HEK293 (cell line): ENCODE measurements at regions not wholly inside any gene's neighbourhood (a gene's known extent, or its start where the extent isn't known, plus 50 kb on each side); places are given as distances from the start of the nearest gene placed in this dataset.

ENCODE experiments used
- CTCF ChIA-PET: fragments of 350-600 bp; formaldehyde crosslinking; extraction: SDS; loops from one replicate; lab custom pipeline; 2021; ENCODE audit warnings: antibody characterized with exemption; lab: Yijun Ruan, JAX
- POLR2A ChIA-PET: fragments of 300-600 bp; formaldehyde crosslinking; extraction: SDS; loops from one replicate; lab custom pipeline; 2020; ENCODE audit warnings: antibody characterized with exemption, inconsistent platforms; lab: Yijun Ruan, JAX
- H3K27ac ChIP-seq: fragments of 200-500 bp; sonication (Bioruptor generic); 2 replicates; pipeline ENCODE4 v1.5.1; 2014; ENCODE audit warnings: low read depth, low read length, control low read depth, inconsistent platforms; ENCODE audit errors: extremely low read depth
- H3K36me3 ChIP-seq, 2 experiments: fragments of 200-500 bp in 1 of 2; sonication (Bioruptor generic) in 1 of 2; 1 replicate in 1 of 2; 2 replicates in 1 of 2; pipeline ENCODE4 v1.5.1; 2014 to 2017; ENCODE audit warnings: inconsistent platforms in 2 of 2, low read length in 2 of 2; ENCODE audit not compliant: control insufficient read depth in 2 of 2, insufficient read depth in 1 of 2
- H3K4me1 ChIP-seq: fragments of 200-500 bp; sonication (Bioruptor generic); 2 replicates; pipeline ENCODE4 v1.5.1; 2014; ENCODE audit warnings: mild to moderate bottlenecking, low read length, inconsistent platforms; ENCODE audit not compliant: control insufficient read depth, insufficient read depth
- H3K4me3 ChIP-seq: 2 replicates; pipeline ENCODE4 v1.5.1; 2011; ENCODE audit warnings: low read depth, mild to moderate bottlenecking, control low read depth, low read length, moderate library complexity
- H3K9me3 ChIP-seq: fragments of 200-500 bp; sonication (Bioruptor generic); 2 replicates; pipeline ENCODE4 v1.5.1; 2014; ENCODE audit warnings: low read depth, low read length, inconsistent platforms; ENCODE audit not compliant: control insufficient read depth, insufficient read depth
- ATF2 ChIP-seq: fragments of 450-650 bp; formaldehyde crosslinking; IDR thresholded peaks from 2 replicates; pipeline ENCODE4 v1.5.1; 2016; ENCODE audit warnings: missing biosample characterization, missing genetic modification characterization, low read depth
- BCL11A ChIP-seq: fragments of 450-650 bp; formaldehyde crosslinking; IDR thresholded peaks from 2 replicates; pipeline ENCODE4 v1.5.1; 2016; ENCODE audit warnings: low read depth, missing biosample characterization, missing genetic modification characterization
- BCL11B ChIP-seq: fragments of 450-650 bp; formaldehyde crosslinking; IDR thresholded peaks from 2 replicates; pipeline ENCODE4 v1.5.1; 2016; ENCODE audit warnings: low read depth, missing biosample characterization, missing genetic modification characterization
- FEZF1 ChIP-seq: fragments of 450-650 bp; formaldehyde crosslinking; IDR thresholded peaks from 2 replicates; pipeline ENCODE4 v1.5.1; 2016; ENCODE audit warnings: missing biosample characterization, missing genetic modification characterization
- KLF1 ChIP-seq: fragments of 450-650 bp; formaldehyde crosslinking; IDR thresholded peaks from 2 replicates; pipeline ENCODE4 v1.5.1; 2016; ENCODE audit warnings: missing biosample characterization, missing genetic modification characterization
- YY2 ChIP-seq: fragments of 450-650 bp; formaldehyde crosslinking; IDR thresholded peaks from 2 replicates; pipeline ENCODE4 v1.5.1; 2016; ENCODE audit warnings: missing biosample characterization, missing genetic modification characterization
- ZBTB21 ChIP-seq: fragments of 450-650 bp; formaldehyde crosslinking; IDR thresholded peaks from 2 replicates; pipeline ENCODE4 v1.5.1; 2017; ENCODE audit warnings: missing biosample characterization, missing genetic modification characterization
- ZNF112 ChIP-seq: fragments of 450-650 bp; formaldehyde crosslinking; IDR thresholded peaks from 2 replicates; pipeline ENCODE4 v1.5.0; 2017; ENCODE audit warnings: missing biosample characterization, missing genetic modification characterization
- ZNF121 ChIP-seq: fragments of 450-650 bp; formaldehyde crosslinking; IDR thresholded peaks from 2 replicates; pipeline ENCODE4 v1.5.1; 2016; ENCODE audit warnings: missing biosample characterization, missing genetic modification characterization
- ZNF132 ChIP-seq: fragments of 450-650 bp; formaldehyde crosslinking; IDR thresholded peaks from 2 replicates; pipeline ENCODE4 v1.5.1; 2017; ENCODE audit warnings: missing biosample characterization, missing genetic modification characterization, borderline replicate concordance
- ZNF184 ChIP-seq: fragments of 450-650 bp; IDR thresholded peaks from 2 replicates; pipeline ENCODE4 v1.5.1; 2018; ENCODE audit warnings: missing biosample characterization, mild to moderate bottlenecking, missing genetic modification characterization
- ZNF248 ChIP-seq: fragments of 450-650 bp; formaldehyde crosslinking; IDR thresholded peaks from 2 replicates; pipeline ENCODE4 v1.5.1; 2017; ENCODE audit warnings: missing biosample characterization, missing genetic modification characterization
- ZNF341 ChIP-seq: fragments of 450-650 bp; formaldehyde crosslinking; IDR thresholded peaks from 2 replicates; pipeline ENCODE4; 2016; ENCODE audit warnings: low read depth, missing biosample characterization, missing genetic modification characterization
- ZNF354C ChIP-seq: fragments of 450-650 bp; formaldehyde crosslinking; IDR thresholded peaks from 2 replicates; pipeline ENCODE4 v1.5.1; 2016; ENCODE audit warnings: missing biosample characterization, missing genetic modification characterization, low read depth, borderline replicate concordance
- ZNF433 ChIP-seq: fragments of 450-650 bp; formaldehyde crosslinking; IDR thresholded peaks from 2 replicates; pipeline ENCODE4 v1.5.1; 2016; ENCODE audit warnings: missing biosample characterization, missing genetic modification characterization, low read depth
- ZNF530 ChIP-seq: fragments of 450-650 bp; formaldehyde crosslinking; IDR thresholded peaks from 2 replicates; pipeline ENCODE4 v1.5.1; 2016; ENCODE audit warnings: low read depth, missing biosample characterization, missing genetic modification characterization
- ZNF544 ChIP-seq: fragments of 450-650 bp; formaldehyde crosslinking; IDR thresholded peaks from 2 replicates; pipeline ENCODE4 v1.5.0; 2017; ENCODE audit warnings: missing biosample characterization, missing genetic modification characterization
- ZNF558 ChIP-seq: fragments of 450-650 bp; formaldehyde crosslinking; IDR thresholded peaks from 2 replicates; pipeline ENCODE4 v1.5.1; 2016; ENCODE audit warnings: missing biosample characterization, missing genetic modification characterization
- ZNF560 ChIP-seq: fragments of 450-650 bp; formaldehyde crosslinking; IDR thresholded peaks from 2 replicates; pipeline ENCODE4 v1.5.1; 2017; ENCODE audit warnings: missing biosample characterization, missing genetic modification characterization, borderline replicate concordance
- ZNF585B ChIP-seq: fragments of 450-650 bp; formaldehyde crosslinking; IDR thresholded peaks from 2 replicates; pipeline ENCODE4 v1.5.1; 2016; ENCODE audit warnings: missing biosample characterization, missing genetic modification characterization
- ZNF660 ChIP-seq: fragments of 450-650 bp; IDR thresholded peaks from 2 replicates; pipeline ENCODE4 v1.5.1; 2018; ENCODE audit warnings: missing biosample characterization, mild to moderate bottlenecking, missing genetic modification characterization
- ZNF701 ChIP-seq: fragments of 450-650 bp; formaldehyde crosslinking; IDR thresholded peaks from 2 replicates; pipeline ENCODE4 v1.5.1; 2016; ENCODE audit warnings: missing biosample characterization, missing genetic modification characterization
- ZNF768 ChIP-seq: fragments of 450-650 bp; formaldehyde crosslinking; IDR thresholded peaks from 2 replicates; pipeline ENCODE4 v1.5.1; 2018; ENCODE audit warnings: missing biosample characterization, mild to moderate bottlenecking, missing genetic modification characterization
- ZNF830 ChIP-seq: fragments of 450-650 bp; IDR thresholded peaks from 2 replicates; pipeline ENCODE4 v1.5.0; 2018; ENCODE audit warnings: missing biosample characterization, missing genetic modification characterization, low read depth, mild to moderate bottlenecking, moderate library complexity
- ZXDB ChIP-seq: fragments of 450-650 bp; formaldehyde crosslinking; IDR thresholded peaks from 2 replicates; pipeline ENCODE4 v1.5.1; 2016; ENCODE audit warnings: missing biosample characterization, missing genetic modification characterization
- TF ChIP-seq, protein P1 (sequence below): IDR thresholded peaks from 2 replicates; pipeline ENCODE4 v1.6.1; 2011; ENCODE audit warnings: mild to moderate bottlenecking, low read depth, low read length, borderline replicate concordance
- TF ChIP-seq, protein P2 (sequence below): fragments of 450-650 bp; formaldehyde crosslinking; conservative IDR thresholded peaks from 2 replicates; pipeline ENCODE4 v1.5.1; 2016; ENCODE audit warnings: low read depth, missing biosample characterization, missing genetic modification characterization
- TF ChIP-seq, protein P3 (sequence below): fragments of 450-650 bp; formaldehyde crosslinking; IDR thresholded peaks from 2 replicates; pipeline ENCODE4 v1.5.1; 2016; ENCODE audit warnings: missing biosample characterization, missing genetic modification characterization, low read depth

- Histone ChIP-seq H3K4me1 (no peaks in the 10 kb centered on the region), H3K27ac (no peak overlapping the region), H3K4me3 (no peak overlapping the region)
- ChIA-PET CTCF (no interaction called here), POLR2A (no interaction called here)
- no peak for TF ChIP-seq ZNF132 (tag by site-specific recombination)
- TF ChIP-seq, protein P1, sequence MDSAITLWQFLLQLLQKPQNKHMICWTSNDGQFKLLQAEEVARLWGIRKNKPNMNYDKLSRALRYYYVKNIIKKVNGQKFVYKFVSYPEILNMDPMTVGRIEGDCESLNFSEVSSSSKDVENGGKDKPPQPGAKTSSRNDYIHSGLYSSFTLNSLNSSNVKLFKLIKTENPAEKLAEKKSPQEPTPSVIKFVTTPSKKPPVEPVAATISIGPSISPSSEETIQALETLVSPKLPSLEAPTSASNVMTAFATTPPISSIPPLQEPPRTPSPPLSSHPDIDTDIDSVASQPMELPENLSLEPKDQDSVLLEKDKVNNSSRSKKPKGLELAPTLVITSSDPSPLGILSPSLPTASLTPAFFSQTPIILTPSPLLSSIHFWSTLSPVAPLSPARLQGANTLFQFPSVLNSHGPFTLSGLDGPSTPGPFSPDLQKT: no peak
- TF ChIP-seq ZBTB21: no peak
- no peak for TF ChIP-seq ZNF341
- no peak for TF ChIP-seq ZNF558 (tag by site-specific recombination)
- no peak for TF ChIP-seq ZNF112 (tag by site-specific recombination)
- TF ChIP-seq ZNF585B (tag by site-specific recombination): no peak
- no peak for TF ChIP-seq ZNF184
- TF ChIP-seq ZNF830 (tag by site-specific recombination): no peak
- TF ChIP-seq ZXDB (tag by site-specific recombination): no peak
- TF ChIP-seq YY2: no peak
- TF ChIP-seq, protein P2, sequence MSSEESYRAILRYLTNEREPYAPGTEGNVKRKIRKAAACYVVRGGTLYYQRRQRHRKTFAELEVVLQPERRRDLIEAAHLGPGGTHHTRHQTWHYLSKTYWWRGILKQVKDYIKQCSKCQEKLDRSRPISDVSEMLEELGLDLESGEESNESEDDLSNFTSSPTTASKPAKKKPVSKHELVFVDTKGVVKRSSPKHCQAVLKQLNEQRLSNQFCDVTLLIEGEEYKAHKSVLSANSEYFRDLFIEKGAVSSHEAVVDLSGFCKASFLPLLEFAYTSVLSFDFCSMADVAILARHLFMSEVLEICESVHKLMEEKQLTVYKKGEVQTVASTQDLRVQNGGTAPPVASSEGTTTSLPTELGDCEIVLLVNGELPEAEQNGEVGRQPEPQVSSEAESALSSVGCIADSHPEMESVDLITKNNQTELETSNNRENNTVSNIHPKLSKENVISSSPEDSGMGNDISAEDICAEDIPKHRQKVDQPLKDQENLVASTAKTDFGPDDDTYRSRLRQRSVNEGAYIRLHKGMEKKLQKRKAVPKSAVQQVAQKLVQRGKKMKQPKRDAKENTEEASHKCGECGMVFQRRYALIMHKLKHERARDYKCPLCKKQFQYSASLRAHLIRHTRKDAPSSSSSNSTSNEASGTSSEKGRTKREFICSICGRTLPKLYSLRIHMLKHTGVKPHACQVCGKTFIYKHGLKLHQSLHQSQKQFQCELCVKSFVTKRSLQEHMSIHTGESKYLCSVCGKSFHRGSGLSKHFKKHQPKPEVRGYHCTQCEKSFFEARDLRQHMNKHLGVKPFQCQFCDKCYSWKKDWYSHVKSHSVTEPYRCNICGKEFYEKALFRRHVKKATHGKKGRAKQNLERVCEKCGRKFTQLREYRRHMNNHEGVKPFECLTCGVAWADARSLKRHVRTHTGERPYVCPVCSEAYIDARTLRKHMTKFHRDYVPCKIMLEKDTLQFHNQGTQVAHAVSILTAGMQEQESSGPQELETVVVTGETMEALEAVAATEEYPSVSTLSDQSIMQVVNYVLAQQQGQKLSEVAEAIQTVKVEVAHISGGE: no peak
- no peak for TF ChIP-seq ZNF560
- TF ChIP-seq, all 188 proteins: peak for 0
- Histone ChIP-seq H3K36me3 (no peaks in the 10 kb centered on the region), H3K9me3 (no peaks in the 10 kb centered on the region)
These were observed 314.8 kb downstream of the PDHA2 start for GRCh38 chr4:96154676-96155075.

DNA sequence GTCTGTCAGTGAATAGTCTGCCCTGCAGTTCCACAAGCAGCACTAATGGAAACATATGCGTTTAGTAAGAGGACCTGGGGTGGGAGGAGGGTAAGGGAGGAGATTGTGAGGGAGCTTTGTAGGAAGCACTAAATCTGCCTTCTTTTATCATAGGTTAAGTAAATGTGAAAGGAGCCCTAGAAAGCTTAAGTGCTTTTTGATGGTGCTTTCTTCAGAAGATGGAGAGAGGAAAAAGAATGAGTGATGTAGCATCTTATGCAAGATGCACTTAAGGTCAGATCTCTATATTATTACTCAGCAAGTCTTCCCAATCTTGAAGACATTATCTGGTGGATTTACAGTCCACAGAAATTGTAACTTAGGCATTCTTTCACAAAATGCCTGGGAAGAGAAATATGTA lies 322.7 kb downstream of the PDHA2 start:
- Histone ChIP-seq H3K36me3 (no peaks in the 10 kb centered on the region), H3K9me3 (no peaks in the 10 kb centered on the region)
- TF ChIP-seq BCL11B (tag by site-specific recombination) (no peak), ZNF701 (tag by site-specific recombination) (no peak), BCL11A (tag by site-specific recombination) (no peak), ZNF544 (tag by site-specific recombination) (no peak), ZNF530 (tag by site-specific recombination) (no peak), ZNF768 (tag by site-specific recombination) (no peak), ZNF433 (tag by site-specific recombination) (no peak), ATF2 (tag by site-specific recombination) (no peak), ZNF354C (tag by site-specific recombination) (no peak), ZNF248 (tag by site-specific recombination) (no peak), FEZF1 (no peak), KLF1 (tag by site-specific recombination) (no peak), ZNF660 (tag by site-specific recombination) (no peak), ZNF112 (tag by site-specific recombination) (no peak), ZNF558 (tag by site-specific recombination) (no peak), ZNF121 (tag by site-specific recombination) (no peak)
- TF ChIP-seq, protein P3, sequence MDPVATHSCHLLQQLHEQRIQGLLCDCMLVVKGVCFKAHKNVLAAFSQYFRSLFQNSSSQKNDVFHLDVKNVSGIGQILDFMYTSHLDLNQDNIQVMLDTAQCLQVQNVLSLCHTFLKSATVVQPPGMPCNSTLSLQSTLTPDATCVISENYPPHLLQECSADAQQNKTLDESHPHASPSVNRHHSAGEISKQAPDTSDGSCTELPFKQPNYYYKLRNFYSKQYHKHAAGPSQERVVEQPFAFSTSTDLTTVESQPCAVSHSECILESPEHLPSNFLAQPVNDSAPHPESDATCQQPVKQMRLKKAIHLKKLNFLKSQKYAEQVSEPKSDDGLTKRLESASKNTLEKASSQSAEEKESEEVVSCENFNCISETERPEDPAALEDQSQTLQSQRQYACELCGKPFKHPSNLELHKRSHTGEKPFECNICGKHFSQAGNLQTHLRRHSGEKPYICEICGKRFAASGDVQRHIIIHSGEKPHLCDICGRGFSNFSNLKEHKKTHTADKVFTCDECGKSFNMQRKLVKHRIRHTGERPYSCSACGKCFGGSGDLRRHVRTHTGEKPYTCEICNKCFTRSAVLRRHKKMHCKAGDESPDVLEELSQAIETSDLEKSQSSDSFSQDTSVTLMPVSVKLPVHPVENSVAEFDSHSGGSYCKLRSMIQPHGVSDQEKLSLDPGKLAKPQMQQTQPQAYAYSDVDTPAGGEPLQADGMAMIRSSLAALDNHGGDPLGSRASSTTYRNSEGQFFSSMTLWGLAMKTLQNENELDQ (tag by site-specific recombination): no peak

More for the DNA sequence above, 322.7 kb downstream of the PDHA2 start:
- ChIA-PET CTCF (no interaction called here), POLR2A (no interaction called here)
- Histone ChIP-seq H3K4me3 (no peak overlapping the region), H3K4me1 (no peaks in the 10 kb centered on the region), H3K27ac (no peak overlapping the region)
